Neural cell (in vitro differentiated cells): ENCODE measurements at regions not wholly inside any gene's neighbourhood (a gene's known extent, or its start where the extent isn't known, plus 50 kb on each side); places are given as distances from the start of the nearest gene placed in this dataset.

ENCODE experiments used
- CTCF ChIP-seq: fragments of 450-650 bp; IDR thresholded peaks from 2 replicates; pipeline ENCODE4 v1.5.1; 2014; ENCODE audit warnings: antibody characterized with exemption, mild to moderate bottlenecking, moderate library complexity; ENCODE audit not compliant: poor library complexity, severe bottlenecking
- EZH2 ChIP-seq: fragments of 200-600, 300-800 bp; shearing (Covaris generic), sonication (generic); IDR thresholded peaks from 2 replicates; pipeline ENCODE4 v1.6.1; 2014; ENCODE audit warnings: antibody characterized with exemption, low read length, borderline replicate concordance, mild to moderate bottlenecking; ENCODE audit not compliant: insufficient read depth, poor library complexity, severe bottlenecking
- POLR2AphosphoS5 ChIP-seq: IDR thresholded peaks from 2 replicates; pipeline ENCODE4 v1.6.1; 2012
- REST ChIP-seq: IDR thresholded peaks from 2 replicates; pipeline ENCODE4 v1.6.1; 2012; ENCODE audit warnings: borderline replicate concordance

- TF ChIP-seq CTCF (no peak), EZH2 (no peak), REST (no peak), POLR2AphosphoS5 (no peak)
Observed at GRCh38 chr6:88311561-88311960, 145.4 kb upstream of the CNR1 start.
